H1 (cell line): ENCODE measurements at regions not wholly inside any gene's neighbourhood (a gene's known extent, or its start where the extent isn't known, plus 50 kb on each side); places are given as distances from the start of the nearest gene placed in this dataset.

Source experiments
- ATF2 ChIP-seq: IDR thresholded peaks from 2 replicates; pipeline ENCODE4 v1.6.1; 2012; ENCODE audit warnings: low read length, inconsistent platforms
- CTBP2 ChIP-seq: IDR thresholded peaks from 2 replicates; pipeline ENCODE4 v1.7.0; 2011; ENCODE audit warnings: borderline replicate concordance, mild to moderate bottlenecking, moderate library complexity, mixed read lengths, low read length; ENCODE audit not compliant: insufficient read depth, insufficient read length
- E2F6 ChIP-seq: IDR thresholded peaks from 2 replicates; pipeline ENCODE4 v1.6.1; 2012; ENCODE audit warnings: inconsistent platforms
- EZH2 ChIP-seq: fragments of 200-600 bp; sonication (generic); IDR thresholded peaks from 2 replicates; pipeline ENCODE4 v1.7.1; 2012; ENCODE audit warnings: low read depth, mild to moderate bottlenecking, moderate library complexity, low read length, inconsistent platforms; ENCODE audit not compliant: severe bottlenecking
- RAD21 ChIP-seq, 2 experiments: IDR thresholded peaks in 1 of 2; conservative IDR thresholded peaks in 1 of 2; 2 replicates each; pipeline ENCODE4 v1.6.1; 2011; ENCODE audit warnings: low read depth in 2 of 2, low read length in 2 of 2, improper control_type of control experiment in 1 of 2, inconsistent platforms in 1 of 2, mild to moderate bottlenecking in 1 of 2, moderate library complexity in 1 of 2
- RXRA ChIP-seq: IDR thresholded peaks from 2 replicates; pipeline ENCODE4 v1.6.1; 2011; ENCODE audit warnings: low read depth, mild to moderate bottlenecking, low read length, moderate library complexity; ENCODE audit not compliant: insufficient read depth
- SAP30 ChIP-seq: fragments of 300-600 bp; sonication (generic); IDR thresholded peaks from 2 replicates; pipeline ENCODE4 v1.7.1; 2012; ENCODE audit warnings: low read length, moderate library complexity, mild to moderate bottlenecking, inconsistent platforms; ENCODE audit not compliant: insufficient read depth, insufficient replicate concordance

- TF ChIP-seq RAD21 (IDR thresholded peaks at IDR 0.05 in 1 of 2, conservative IDR thresholded peaks at IDR 0.05 in 1 of 2; ENCODE audit: low read depth in 2 of 2, low read length in 2 of 2): no peak
- TF ChIP-seq CTBP2: no peak
- TF ChIP-seq EZH2: no peak
- no peak for TF ChIP-seq ATF2
- TF ChIP-seq RXRA: no peak
- no peak for TF ChIP-seq E2F6
- no peak for TF ChIP-seq SAP30
Measured at GRCh38 chr9:74016004-74016403, 481.1 kb upstream of the RORB start (continued).
